ENCODE measurements at regions not wholly inside any gene's neighbourhood (a gene's known extent, or its start where the extent isn't known, plus 50 kb on each side); places are given as distances from the start of the nearest gene placed in this dataset.

- no peak for DNase-seq (ENCODE audit: low read depth in 1 of 2, low spot score in 1 of 2)
- in situ Hi-C loops (cut with HindIII; ENCODE audit: low pct_unique_long_range_greater_than_20kb, low sequenced_read_pairs), result no loop called here
- TF ChIP-seq JUND (IDR thresholded peaks at IDR 0.05; ENCODE audit: low read depth), result no peak
Measured at GRCh38 chr7:40937879-40938278, 765.0 kb downstream of the INHBA start.

- TF ChIP-seq JUND (IDR thresholded peaks at IDR 0.05; ENCODE audit: low read depth), result no peak
- in situ Hi-C loops (cut with HindIII; ENCODE audit: low pct_unique_long_range_greater_than_20kb, low sequenced_read_pairs), result no loop called here
- no peak for DNase-seq (ENCODE audit: low read depth in 1 of 2, low spot score in 1 of 2)
Measured at GRCh38 chr7:40935435-40935834, 767.5 kb downstream of the INHBA start.

DNA sequence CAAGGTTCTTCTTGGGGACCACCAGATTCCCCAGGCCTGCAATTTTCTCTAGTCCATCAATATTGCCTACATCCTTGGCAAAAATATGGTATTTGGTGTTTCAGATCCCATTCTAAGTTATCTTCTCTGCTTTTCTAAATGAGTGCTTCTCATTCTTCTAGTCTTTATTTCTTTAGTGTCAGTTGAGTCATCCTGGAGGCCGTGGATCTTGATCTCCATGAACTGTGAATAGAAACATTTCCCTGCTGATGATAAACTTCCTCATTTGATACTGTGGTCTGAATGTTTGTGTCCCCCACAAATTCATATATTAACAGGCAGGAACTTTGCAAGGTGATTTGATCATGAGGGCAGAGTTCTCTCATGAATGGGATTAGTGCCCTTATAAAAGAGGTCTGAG is 779.3 kb downstream of the INHBA start:
- no peak for TF ChIP-seq JUND (IDR thresholded peaks at IDR 0.05; ENCODE audit: low read depth)
- in situ Hi-C loops (cut with HindIII; ENCODE audit: low pct_unique_long_range_greater_than_20kb, low sequenced_read_pairs), result no loop called here
- no peak for DNase-seq (ENCODE audit: low read depth in 1 of 2, low spot score in 1 of 2)

DNA sequence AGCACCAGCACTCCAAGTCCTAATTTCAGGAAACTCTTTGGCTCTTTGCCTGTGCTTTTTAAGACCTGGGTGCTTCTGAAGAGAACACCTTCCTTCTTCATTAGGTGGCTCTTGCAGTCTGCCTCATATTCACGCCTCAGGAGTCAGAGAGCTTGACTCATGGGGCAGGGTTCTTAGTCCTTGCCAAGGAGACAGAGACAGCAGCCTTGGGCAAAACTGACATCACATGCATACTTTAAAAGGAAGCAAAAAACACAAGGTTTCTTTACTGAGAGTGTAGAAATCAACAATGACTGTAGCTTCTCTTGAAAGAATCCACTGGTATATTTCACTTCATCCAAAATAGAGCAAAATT is 780.6 kb downstream of the INHBA start:
- peak in 1 of 2 experiments; percentile 45 for DNase-seq (ENCODE audit: low read depth in 1 of 2, low spot score in 1 of 2)
- in situ Hi-C loops (cut with HindIII; ENCODE audit: low pct_unique_long_range_greater_than_20kb, low sequenced_read_pairs), result no loop called here
- TF ChIP-seq JUND (IDR thresholded peaks at IDR 0.05; ENCODE audit: low read depth), result no peak

GRCh38 chr7:40921589-40922315 is 781.1 kb downstream of the INHBA start:
- in situ Hi-C loops (cut with HindIII; ENCODE audit: low pct_unique_long_range_greater_than_20kb, low sequenced_read_pairs), result no loop called here
- no peak for DNase-seq (ENCODE audit: low read depth in 1 of 2, low spot score in 1 of 2)
- no peak for TF ChIP-seq JUND (IDR thresholded peaks at IDR 0.05; ENCODE audit: low read depth)

DNA sequence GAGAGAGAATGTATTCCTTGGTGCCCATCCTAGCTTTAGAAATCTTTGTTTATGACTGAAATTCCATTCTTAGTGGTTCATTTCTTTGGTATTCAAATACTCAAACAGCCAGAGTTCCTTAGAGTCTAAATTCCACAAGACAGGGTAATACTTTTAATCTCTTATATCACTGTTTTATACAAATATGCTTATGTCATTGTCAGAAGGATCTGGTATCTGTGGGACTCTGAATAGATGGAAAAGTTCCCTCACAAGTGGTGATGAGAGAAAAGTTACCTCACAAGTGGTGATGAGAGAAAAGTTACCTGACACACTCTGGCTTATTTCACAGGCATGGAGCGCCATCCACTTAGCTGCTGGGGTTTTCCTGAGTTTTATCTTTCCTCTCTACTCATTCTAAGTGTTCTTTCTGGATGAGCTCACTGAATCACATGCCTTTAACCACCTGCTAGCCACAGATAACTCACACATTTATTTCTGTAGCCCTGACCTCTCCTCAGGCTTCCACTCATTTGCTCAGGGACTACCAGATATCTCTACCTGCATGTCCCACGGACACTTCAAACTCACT is 784.0 kb downstream of the SUGCT start:
- in situ Hi-C loops (cut with HindIII; ENCODE audit: low pct_unique_long_range_greater_than_20kb, low sequenced_read_pairs), result no loop called here
- TF ChIP-seq JUND (IDR thresholded peaks at IDR 0.05; ENCODE audit: low read depth), result no peak
- DNase-seq (ENCODE audit: low read depth in 1 of 2, low spot score in 1 of 2), result peak in 1 of 2 experiments; percentile 25

- in situ Hi-C loops (cut with HindIII; ENCODE audit: low pct_unique_long_range_greater_than_20kb, low sequenced_read_pairs), result no loop called here
- no peak for DNase-seq (ENCODE audit: low read depth in 1 of 2, low spot score in 1 of 2)
- TF ChIP-seq JUND (IDR thresholded peaks at IDR 0.05; ENCODE audit: low read depth), result no peak
Measured at GRCh38 chr7:40916813-40917212, 782.0 kb downstream of the SUGCT start.

DNA sequence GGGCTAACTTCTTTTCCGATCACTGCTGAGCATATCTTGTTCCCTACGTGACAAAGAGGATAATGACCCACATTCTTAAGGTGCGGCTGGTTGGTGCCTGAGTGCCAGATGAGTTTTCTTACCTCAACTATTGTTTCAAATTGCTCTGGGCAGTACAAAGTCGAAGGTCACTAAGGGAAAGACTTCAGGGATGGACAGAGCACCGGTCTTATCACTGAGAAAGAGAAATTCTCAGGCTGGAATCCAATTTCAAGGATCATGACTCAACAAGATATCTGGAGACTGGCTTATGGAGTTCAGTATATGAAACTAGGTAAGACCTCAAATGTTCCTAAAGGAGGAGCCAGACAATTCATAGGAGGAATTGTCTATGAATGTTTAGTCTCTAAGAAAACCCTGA is 780.3 kb downstream of the SUGCT start:
- TF ChIP-seq JUND (IDR thresholded peaks at IDR 0.05; ENCODE audit: low read depth), result no peak
- in situ Hi-C loops (cut with HindIII; ENCODE audit: low pct_unique_long_range_greater_than_20kb, low sequenced_read_pairs), result no loop called here
- no peak for DNase-seq (ENCODE audit: low read depth in 1 of 2, low spot score in 1 of 2)
